ENCODE measurements at regions not wholly inside any gene's neighbourhood (a gene's known extent, or its start where the extent isn't known, plus 50 kb on each side); places are given as distances from the start of the nearest gene placed in this dataset.

GRCh38 chr16:79536958-79537357 is 63.6 kb downstream of the MAF start:
- H3K79me2 ChIP-seq (replicated peaks; ENCODE audit: insufficient read depth) = no peaks in the 10 kb centered on the region
- no peak overlapping the region for H3K27ac Mint-ChIP-seq
- H3K27me3 Mint-ChIP-seq (ENCODE audit: insufficient read depth, low read depth, poor library complexity) = peaks cover 2% of the 10 kb centered on the region
- H3K4me2 ChIP-seq = no peak overlapping the region
- ATAC-seq (no peak), DNase-seq (ENCODE audit: low spot score) (no peak)
- no peaks in the 10 kb centered on the region; the same call in 1 of the 2 replicates for H4K20me1 ChIP-seq (replicated peaks; ENCODE audit: insufficient read depth)
- no peak overlapping the region for H3K27ac ChIP-seq (ENCODE audit: low read depth)
- no peaks in the 10 kb centered on the region for H3K36me3 Mint-ChIP-seq (ENCODE audit: low read depth)
- H3K36me3 ChIP-seq (ENCODE audit: insufficient read depth) = no peaks in the 10 kb centered on the region
- H3K9me3 Mint-ChIP-seq = no peaks in the 10 kb centered on the region
- no peaks in the 10 kb centered on the region for H3K4me1 Mint-ChIP-seq
- H3F3A ChIP-seq (replicated peaks; ENCODE audit: low read depth) = no peaks in the 10 kb centered on the region
- no peaks in the 10 kb centered on the region for H3K9me2 ChIP-seq (ENCODE audit: insufficient read depth)
- no peaks in the 10 kb centered on the region for H3K4me1 ChIP-seq (ENCODE audit: insufficient read depth)
- H2AFZ ChIP-seq = no peak overlapping the region
- no peak overlapping the region for H3K4me3 ChIP-seq
- H3K27me3 ChIP-seq (ENCODE audit: insufficient read depth) = no peaks in the 10 kb centered on the region
- TF ChIP-seq, protein P1, sequence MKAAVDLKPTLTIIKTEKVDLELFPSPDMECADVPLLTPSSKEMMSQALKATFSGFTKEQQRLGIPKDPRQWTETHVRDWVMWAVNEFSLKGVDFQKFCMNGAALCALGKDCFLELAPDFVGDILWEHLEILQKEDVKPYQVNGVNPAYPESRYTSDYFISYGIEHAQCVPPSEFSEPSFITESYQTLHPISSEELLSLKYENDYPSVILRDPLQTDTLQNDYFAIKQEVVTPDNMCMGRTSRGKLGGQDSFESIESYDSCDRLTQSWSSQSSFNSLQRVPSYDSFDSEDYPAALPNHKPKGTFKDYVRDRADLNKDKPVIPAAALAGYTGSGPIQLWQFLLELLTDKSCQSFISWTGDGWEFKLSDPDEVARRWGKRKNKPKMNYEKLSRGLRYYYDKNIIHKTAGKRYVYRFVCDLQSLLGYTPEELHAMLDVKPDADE (IDR thresholded peaks at IDR 0.05) = no peak
- TF ChIP-seq CREB1 (CRISPR knock-in tag; IDR thresholded peaks at IDR 0.05; ENCODE audit: low read depth) (no peak), ZNF331 (CRISPR knock-in tag; IDR thresholded peaks at IDR 0.05; ENCODE audit: low read depth) (no peak), CTCF (conservative IDR thresholded peaks at IDR 0.05; ENCODE audit: low read depth in 2 of 2) (no peak), EZH2phosphoT487 (IDR thresholded peaks at IDR 0.05; ENCODE audit: unreplicated experiment) (no peak), JUNB (IDR thresholded peaks at IDR 0.05; ENCODE audit: unreplicated experiment) (no peak), STAT1 (IDR thresholded peaks at IDR 0.05; ENCODE audit: unreplicated experiment) (no peak), REST (IDR thresholded peaks at IDR 0.05; ENCODE audit: unreplicated experiment) (no peak), POLR2AphosphoS5 (IDR thresholded peaks at IDR 0.05; ENCODE audit: low read depth) (no peak), NANOG (IDR thresholded peaks at IDR 0.05; ENCODE audit: borderline replicate concordance) (no peak), EZH2 (IDR thresholded peaks at IDR 0.05; ENCODE audit: low read depth, unreplicated experiment) (no peak), ZNF114 (CRISPR knock-in tag; IDR thresholded peaks at IDR 0.05) (no peak), ZNF462 (CRISPR knock-in tag; IDR thresholded peaks at IDR 0.05) (no peak)
- no peak overlapping the region for H3K4me3 Mint-ChIP-seq
